ENCODE measurements at regions not wholly inside any gene's neighbourhood (a gene's known extent, or its start where the extent isn't known, plus 50 kb on each side); places are given as distances from the start of the nearest gene placed in this dataset.
"Not testable (repeated sequence)": the region's sequence is repeated elsewhere in the genome, so short reads cannot be mapped to it uniquely, and the experiment has no call there.

- TF ChIP-seq CTCF (IDR thresholded peaks at IDR 0.05; ENCODE audit: low read depth, low read length, missing input control) = no peak
- TF ChIP-seq TAF1 (conservative IDR thresholded peaks at IDR 0.05) = no peak
These were observed 1188.4 kb upstream of the AUTS2 start (continued) for GRCh38 chr7:68409851-68410250.

- not testable (repeated sequence) for H3K4me1 ChIP-seq (ENCODE audit: control insufficient read depth in 4 of 4, insufficient read depth in 4 of 4, low read length in 3 of 4); H3K36me3 ChIP-seq (ENCODE audit: control insufficient read depth in 4 of 4, insufficient read depth in 3 of 4, low read depth in 1 of 4, low read length in 3 of 4); DNase-seq (ENCODE audit: low spot score); H3K9ac ChIP-seq (ENCODE audit: low read depth in 1 of 2, low read length in 2 of 2); H3K27me3 ChIP-seq (ENCODE audit: control insufficient read depth in 4 of 4, insufficient read depth in 4 of 4, low read length in 3 of 4); H3K4me3 ChIP-seq (ENCODE audit: low read depth in 1 of 3, low read length in 3 of 3); H3K9me3 ChIP-seq (ENCODE audit: control insufficient read depth in 4 of 4, low read length in 3 of 4); H3K27ac ChIP-seq (ENCODE audit: low read depth in 1 of 2, low read length in 2 of 2)
- 93% methylated on average over 11 of the region's 11 CpGs for WGBS
These were observed 1187.6 kb upstream of the AUTS2 start for GRCh38 chr7:68410693-68411092.

GRCh38 chr7:68411742-68412141 lies 1186.5 kb upstream of the AUTS2 start:
- WGBS = 81% methylated on average over 6 of the region's 6 CpGs
- Histone ChIP-seq H3K9me3 (ENCODE audit: control insufficient read depth in 4 of 4, low read length in 3 of 4) (peaks cover 0 to 2% (median 0%) of the 10 kb centered on the region in 4 donors), H3K4me1 (ENCODE audit: control insufficient read depth in 4 of 4, insufficient read depth in 4 of 4, low read length in 3 of 4) (no peaks in the 10 kb centered on the region), H3K27me3 (ENCODE audit: control insufficient read depth in 4 of 4, insufficient read depth in 4 of 4, low read length in 3 of 4) (no peaks in the 10 kb centered on the region), H3K27ac (ENCODE audit: low read depth in 1 of 2, low read length in 2 of 2) (no peak overlapping the region), H3K4me3 (ENCODE audit: low read depth in 1 of 3, low read length in 3 of 3) (no peak overlapping the region), H3K9ac (ENCODE audit: low read depth in 1 of 2, low read length in 2 of 2) (no peak overlapping the region), H3K36me3 (ENCODE audit: control insufficient read depth in 4 of 4, insufficient read depth in 3 of 4, low read depth in 1 of 4, low read length in 3 of 4) (no peaks in the 10 kb centered on the region)
- TF ChIP-seq JUND (IDR thresholded peaks at IDR 0.05) = no peak
- TF ChIP-seq FOXA1 (IDR thresholded peaks at IDR 0.05) = no peak
- no peak for TF ChIP-seq REST (IDR thresholded peaks at IDR 0.05)
- no peak for TF ChIP-seq ZBTB33 (IDR thresholded peaks at IDR 0.05)
- no peak for TF ChIP-seq EGR1 (IDR thresholded peaks at IDR 0.05; ENCODE audit: low read depth in 2 of 2)
- TF ChIP-seq TAF1 (conservative IDR thresholded peaks at IDR 0.05) = no peak
- no peak for TF ChIP-seq NR2F2 (IDR thresholded peaks at IDR 0.05)
- TF ChIP-seq HNF4A (conservative IDR thresholded peaks at IDR 0.05) = no peak
- no peak for DNase-seq (ENCODE audit: low spot score)
